GM18858 (cell line): ENCODE measurements at regions not wholly inside any gene's neighbourhood (a gene's known extent, or its start where the extent isn't known, plus 50 kb on each side); places are given as distances from the start of the nearest gene placed in this dataset.
"Not testable (repeated sequence)": the region's sequence is repeated elsewhere in the genome, so short reads cannot be mapped to it uniquely, and the experiment has no call there.

Experiments used
- ATAC-seq: cut with Tn5 transposase; IDR thresholded peaks from one replicate; pipeline ENCODE4 v1.9.1; 2021; ENCODE audit not compliant: unreplicated experiment

GRCh38 chr1:55444667-55445066 lies 229.5 kb upstream of the USP24 start:
- no peak for ATAC-seq

DNA sequence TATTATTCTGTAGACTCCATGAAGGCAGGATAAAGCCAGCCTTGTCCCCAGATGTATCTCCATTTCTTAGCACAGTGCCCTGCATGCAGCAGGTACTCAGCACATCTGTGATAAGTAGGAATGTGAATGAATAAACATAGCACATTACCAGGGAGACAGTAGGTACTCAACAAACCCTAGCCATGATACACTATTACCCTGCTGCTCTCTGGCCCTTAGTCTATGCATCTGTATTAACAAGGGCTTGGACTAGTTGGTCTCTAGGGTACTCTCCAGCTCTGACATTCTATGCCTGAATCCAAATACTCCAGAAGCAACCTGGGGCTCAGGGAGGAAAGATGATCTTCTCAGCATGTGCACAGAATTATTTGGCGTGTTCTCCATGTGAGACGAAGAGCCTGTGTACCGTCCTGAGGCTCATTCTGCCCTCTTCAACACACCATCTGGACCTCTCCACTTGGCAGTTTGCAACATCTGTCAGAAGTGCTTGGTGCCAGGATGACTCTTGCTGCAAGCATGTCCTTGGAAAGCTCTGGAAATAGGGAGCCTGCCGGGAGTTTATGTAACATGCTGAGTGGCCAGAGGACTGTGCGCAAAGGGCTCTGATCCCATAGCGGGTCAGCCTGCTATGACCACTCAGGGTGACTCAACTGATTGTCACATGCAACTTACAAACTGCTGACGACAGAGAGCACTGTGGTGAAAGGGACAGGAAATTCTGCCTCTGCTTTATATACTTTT lies 228.2 kb upstream of the USP24 start:
- no peak for ATAC-seq

GRCh38 chr1:55441489-55441888 lies 226.3 kb upstream of the USP24 start:
- ATAC-seq, result no peak

DNA sequence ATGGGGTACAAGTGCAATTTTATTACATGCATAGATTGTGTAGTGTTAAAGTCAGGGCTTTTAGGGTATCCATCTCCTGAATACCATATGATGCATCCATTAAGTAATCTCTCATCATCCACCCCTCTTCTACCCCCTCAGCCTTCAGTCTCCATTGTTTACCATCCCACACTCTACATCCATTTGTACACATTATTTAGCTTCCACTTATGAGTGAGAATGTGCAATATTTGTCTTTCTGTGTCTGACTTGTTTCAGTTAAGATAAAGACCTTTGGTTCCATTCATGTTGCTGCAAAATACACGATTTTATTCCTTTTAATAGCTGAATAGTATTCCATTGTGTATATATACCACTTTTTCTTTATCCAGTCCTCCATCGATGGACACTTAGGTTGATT lies 222.5 kb upstream of the USP24 start:
- ATAC-seq, result no peak

- not testable (repeated sequence) for ATAC-seq
These were observed 215.6 kb upstream of the USP24 start for GRCh38 chr1:55430720-55431119.

- not testable (repeated sequence) for ATAC-seq
These were observed 215.0 kb upstream of the USP24 start for GRCh38 chr1:55430206-55430605.

DNA sequence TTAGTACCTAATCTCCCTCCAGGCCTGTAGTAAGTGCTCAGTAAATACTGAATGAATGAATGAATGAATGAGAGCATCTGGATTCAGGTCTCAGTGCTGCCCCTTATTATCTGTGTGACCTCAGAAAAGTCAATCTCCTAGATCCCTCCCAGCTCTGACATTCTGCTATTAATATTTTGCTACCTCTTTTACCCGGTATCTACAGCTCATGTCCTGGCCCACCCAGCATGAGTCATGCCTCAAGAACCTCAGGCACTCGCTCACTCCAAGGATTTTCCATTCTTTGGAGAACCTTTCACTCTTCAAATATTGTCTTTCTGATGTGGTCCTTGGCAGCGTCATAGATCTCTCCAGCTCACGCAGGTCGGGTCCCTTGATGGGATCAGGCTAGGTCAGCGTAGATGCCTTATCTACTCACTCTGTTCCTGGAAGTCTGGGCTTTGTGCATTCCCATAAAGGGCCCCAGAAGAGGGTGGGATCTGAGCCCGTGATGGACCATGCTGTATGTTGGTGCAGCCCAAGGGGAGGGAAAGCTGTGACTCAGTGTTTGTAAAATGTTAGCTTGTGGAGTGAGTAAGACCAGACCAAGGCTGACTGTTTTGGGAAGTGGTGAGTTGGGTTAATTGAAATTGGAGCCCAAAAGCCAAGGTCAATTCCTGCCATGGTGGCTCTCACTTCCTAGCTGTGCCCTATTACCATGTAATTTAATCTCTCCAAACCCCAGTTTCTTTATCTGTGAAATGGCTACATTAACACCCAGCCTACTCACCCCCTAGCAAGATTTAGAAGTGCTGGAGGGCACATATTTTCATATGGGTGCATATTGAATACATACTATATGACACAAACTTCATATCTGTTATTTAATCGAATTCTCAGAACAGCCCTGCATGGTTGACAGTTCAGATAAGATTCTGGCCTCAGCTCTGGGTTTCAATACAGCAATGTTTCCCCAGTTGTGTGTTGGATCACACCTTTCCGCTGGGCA lies 214.1 kb upstream of the USP24 start:
- ATAC-seq, result no peak

DNA sequence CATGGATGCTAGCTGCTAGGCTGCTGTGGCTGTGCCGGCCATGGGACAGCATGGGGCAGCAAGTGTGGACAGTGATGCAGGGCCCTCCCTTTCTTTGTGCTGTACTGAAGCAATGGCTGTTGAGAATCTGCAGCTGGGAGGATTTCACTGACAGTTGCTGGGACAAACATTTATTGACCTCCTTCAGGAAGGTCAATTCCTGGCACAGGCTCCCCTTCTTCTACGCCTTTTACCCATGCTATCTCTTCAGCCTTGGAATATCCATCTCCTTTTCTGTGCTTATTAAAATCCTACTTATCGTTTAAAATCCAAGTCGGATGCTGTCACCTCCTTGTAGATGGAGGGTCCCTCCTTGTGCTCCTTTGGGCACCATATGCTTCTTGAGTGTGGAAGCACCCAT lies 213.1 kb upstream of the USP24 start:
- ATAC-seq, result no peak

GRCh38 chr1:55427606-55428005 lies 212.4 kb upstream of the USP24 start:
- no peak for ATAC-seq

DNA sequence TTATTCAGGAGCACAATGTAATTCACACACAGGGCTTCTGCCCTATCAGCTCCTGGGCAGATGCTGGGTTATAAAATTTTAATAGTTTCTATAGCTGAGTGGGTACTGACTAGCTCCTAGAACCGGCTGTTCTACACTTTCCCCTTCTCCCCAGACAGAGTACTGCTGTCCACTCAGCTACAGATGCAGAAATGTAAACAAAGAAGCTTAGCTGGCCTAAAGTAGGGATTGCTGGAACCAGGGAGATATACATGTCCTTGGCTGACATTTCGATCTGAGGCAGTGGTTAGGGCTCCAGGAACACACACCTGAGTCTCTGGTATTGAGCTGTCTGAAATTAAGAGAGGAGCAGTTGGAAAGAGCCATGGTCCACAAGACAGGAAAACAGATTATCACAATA lies 211.5 kb upstream of the USP24 start:
- ATAC-seq, result no peak

GRCh38 chr1:55426156-55426555 lies 211.0 kb upstream of the USP24 start:
- no peak for ATAC-seq

DNA sequence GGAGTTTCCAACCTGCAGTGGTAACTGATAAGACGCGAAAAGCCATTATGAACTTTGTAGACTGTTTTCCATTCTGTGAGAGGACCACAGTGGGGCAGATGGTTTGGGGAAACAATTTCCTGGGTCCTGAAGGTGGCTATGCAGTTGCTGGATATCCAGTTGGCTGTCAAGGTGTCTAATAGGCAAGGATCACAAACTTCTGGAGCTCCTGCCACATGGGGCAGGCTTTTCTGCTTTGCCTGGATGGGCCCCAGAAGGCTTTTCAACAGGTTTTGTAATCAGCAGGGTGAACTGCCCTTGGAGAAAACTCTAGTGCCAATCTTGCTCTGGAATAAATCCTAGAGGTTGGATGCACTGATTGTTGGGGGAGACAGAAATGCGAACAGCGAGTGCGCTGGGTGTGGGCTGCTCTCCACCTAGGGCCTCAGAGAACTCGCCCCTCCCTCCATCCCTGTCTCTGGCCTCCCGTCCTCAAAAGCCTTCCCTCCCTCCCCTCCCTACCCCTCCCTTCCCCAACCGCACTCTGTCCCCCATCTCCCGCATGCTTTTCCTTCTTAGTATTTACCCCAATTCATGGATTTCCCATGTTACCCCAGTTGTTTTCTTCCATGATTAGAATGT lies 210.3 kb upstream of the USP24 start:
- no peak for ATAC-seq

DNA sequence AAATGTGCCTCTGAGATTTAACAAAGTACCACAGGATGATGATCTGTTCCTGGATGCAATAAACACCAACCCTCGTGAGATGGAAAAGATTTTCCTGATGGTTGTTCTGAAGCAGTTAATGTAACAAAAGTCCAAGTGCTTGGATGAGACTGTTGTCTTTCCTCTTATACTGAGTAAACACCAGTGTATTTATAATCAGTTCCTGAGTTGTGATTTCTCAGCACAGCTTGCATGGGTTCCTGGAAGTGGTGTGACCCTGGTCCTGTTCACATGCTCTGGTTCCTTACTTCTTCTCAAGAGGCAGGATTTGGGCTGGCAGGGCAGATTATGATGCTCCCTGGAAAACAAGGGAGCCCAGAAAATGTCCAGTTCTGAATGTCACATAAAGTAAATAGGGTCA lies 208.2 kb upstream of the USP24 start:
- no peak for ATAC-seq

- no peak for ATAC-seq
These were observed 206.0 kb upstream of the USP24 start for GRCh38 chr1:55420929-55421716.

- ATAC-seq, result no peak
These were observed 204.9 kb upstream of the USP24 start for GRCh38 chr1:55420026-55420425.

DNA sequence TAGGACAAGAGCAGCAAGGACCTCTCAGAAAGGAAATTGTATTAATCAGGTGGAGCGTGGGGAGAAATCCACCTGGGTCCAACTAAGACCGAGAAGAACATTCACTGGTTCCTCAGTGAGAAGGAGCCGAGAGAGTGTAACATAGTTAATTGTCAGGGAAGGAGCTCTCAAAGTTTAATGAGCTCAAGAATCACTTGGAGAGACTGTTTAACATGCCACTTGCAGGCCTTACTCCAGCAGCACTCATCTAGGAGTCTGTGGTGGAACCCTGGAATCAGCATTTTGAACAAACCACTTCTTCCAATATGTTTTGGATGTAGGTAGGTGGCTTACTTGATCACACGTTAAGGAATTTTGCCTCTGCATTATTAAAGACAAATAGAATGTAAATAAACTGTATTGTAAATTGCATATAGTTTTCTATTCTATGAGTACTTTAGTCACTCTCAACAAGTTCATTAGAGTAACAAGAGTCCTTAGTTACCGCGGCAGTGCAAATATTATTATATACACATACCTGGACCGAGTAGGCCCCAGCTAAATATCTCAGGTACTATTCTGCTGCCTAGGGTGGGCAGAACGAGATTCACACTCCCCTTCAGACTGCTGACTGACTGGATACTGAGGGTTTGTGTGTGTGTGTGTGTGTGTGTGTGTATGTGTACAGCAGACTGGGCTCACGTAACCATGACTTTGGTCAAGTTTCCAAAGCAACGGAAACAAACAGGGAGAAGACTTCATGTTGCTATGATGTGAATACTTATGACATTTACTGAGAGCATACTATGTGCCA lies 203.2 kb upstream of the USP24 start:
- no peak for ATAC-seq

DNA sequence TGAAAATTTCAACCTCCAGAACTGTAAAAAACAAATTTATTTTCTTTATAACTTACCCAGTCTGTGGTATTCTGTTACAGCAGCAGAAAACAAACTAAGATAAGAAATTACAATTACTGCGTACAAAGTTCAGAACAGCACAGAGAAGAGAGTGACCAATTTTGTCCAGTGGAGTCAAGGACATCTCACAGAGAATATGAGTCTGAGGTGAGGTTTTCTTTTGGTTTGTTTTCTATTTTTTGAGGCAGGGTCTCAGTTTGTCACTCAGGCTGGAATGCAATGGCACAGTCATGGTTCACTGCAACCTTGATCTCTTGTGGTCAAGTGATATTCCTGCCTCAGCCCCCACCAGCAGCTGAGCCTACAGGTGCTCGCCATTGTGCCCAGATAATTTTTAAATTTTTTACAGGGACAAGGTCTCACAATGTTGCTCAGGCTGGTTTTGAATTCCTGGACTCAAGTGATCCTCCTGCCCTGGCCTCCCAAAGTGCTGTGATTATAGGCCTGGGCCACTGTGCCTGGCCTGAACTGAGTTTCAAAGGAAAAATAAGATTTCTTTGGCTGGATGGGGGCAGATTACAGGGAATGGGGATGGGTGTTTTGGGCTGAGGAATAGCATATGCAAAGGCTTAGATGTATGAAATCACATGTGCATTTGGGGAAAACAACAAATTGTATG lies 201.1 kb upstream of the USP24 start:
- ATAC-seq, result no peak

GRCh38 chr1:55413286-55413685 lies 198.1 kb upstream of the USP24 start:
- ATAC-seq, result no peak

- no peak for ATAC-seq
These were observed 196.9 kb upstream of the USP24 start for GRCh38 chr1:55412060-55412459.
